HG02798 (cell line): ENCODE measurements at regions not wholly inside any gene's neighbourhood (a gene's known extent, or its start where the extent isn't known, plus 50 kb on each side); places are given as distances from the start of the nearest gene placed in this dataset.

ENCODE experiments used
- ATAC-seq: cut with Tn5 transposase; IDR thresholded peaks from one replicate; pipeline ENCODE4 v1.9.1; 2021; ENCODE audit warnings: mild to moderate bottlenecking; ENCODE audit not compliant: unreplicated experiment, poor library complexity

DNA sequence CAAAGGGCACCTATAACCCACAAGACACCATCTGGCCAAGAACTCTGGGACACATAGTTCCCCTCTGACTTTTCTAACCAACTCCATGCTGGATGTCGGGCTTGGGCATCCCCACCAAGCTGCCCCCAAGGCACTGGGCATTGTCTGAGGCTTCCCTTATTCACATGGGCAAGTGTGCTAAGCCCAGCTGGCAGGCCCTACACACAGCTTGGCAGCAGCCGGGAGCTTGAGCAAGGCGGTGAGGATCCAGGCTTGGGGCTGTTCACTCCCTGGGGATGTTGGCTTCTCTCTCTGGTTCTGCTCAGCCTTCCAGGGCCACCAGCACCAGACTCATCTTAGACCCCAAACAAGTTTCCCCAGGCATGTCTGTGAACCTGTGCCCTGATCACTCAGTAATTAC lies 138.3 kb upstream of the KAZN start:
- ATAC-seq = no peak

DNA sequence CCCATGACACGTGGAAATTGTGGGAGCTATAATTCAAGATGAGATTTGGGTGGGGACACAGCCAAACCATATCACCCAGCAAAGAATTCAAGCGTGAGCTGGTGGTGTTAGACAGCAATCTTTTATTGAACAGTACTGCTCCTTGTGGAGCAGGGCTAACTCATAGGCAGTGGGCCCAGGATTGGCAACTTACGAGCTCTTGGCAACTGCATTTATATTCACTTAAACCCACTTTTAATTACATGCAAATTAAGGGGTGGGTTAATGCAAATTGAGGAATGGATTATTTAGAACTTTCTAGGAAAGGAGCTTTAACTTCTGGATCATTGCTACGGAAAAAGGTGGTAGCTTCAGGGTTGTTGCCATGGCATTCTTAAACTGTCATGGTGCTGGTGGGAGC lies 135.6 kb upstream of the KAZN start:
- no peak for ATAC-seq

DNA sequence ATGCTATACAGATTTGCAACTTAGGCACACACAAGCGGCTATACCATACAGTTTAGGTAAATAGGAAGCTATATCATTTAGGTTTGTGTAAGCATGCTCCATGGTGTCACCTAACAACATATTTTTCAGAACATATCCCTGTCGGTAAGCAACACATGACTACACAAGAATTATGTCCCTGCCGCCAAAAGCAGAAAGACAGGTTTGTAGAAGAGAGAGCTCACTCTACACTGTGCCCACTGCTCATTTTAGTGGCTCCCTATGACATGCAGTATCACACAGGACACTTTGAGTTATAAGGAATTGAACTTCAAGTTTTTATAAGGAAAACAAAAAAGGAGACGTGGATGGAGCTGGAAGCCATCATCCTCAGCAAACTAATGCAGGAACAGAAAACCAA lies 132.5 kb upstream of the KAZN start:
- no peak for ATAC-seq

DNA sequence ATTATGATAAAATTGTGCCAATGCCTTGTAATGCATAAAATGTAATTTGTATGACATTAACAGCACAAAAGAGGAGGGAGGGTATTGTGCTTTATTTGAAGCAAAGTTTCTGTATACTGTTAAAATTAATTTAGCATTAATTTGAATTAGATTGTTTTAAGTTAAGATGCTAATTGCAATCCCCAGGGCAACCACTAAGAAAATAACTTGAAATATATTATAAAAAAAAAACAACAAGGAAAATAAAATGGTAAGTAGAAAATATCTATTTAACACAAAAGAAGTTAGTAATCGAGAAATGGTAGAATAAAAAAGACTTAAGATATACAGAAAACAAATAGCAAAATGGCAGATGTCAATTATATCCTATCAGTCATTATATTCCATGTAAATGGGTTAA lies 131.4 kb upstream of the KAZN start:
- no peak for ATAC-seq

DNA sequence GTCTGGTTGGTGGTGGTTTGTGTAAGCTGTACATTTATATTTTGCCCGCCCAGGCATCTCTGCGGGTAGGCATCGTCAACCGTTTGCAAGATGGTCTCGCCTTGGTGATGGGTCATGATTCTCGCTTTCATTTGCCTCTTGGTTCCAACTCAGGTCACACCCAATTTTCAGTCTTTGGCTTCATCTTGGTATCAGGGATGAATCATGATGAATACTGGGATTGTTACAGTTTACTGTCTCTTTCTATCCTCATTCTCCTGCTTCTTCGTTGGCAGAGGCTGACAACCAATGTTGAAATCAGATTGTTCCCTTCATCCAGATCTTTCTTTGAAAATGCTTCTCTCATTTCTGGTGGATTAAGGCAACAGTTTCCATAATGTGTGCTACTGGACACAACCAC lies 129.7 kb upstream of the KAZN start:
- ATAC-seq = no peak

DNA sequence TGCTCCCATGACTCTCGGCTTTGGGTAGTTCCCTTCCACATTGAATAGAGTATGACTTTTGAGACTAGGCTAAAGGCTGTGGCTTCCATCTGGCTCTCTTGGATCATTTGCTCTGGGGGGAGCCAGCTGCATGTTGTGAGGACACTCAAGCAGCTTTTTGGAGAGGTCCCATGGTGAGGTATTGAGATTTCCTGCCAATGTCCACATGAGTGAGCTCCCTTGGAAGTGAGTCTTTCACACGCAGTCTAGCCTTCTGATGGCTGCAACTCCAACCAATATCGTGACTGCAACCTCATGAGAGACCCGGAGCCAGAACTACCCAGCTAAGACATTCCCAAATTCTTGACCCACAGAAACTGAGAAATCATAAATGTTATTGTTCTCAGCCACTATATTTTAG lies 127.7 kb upstream of the KAZN start:
- ATAC-seq = no peak

DNA sequence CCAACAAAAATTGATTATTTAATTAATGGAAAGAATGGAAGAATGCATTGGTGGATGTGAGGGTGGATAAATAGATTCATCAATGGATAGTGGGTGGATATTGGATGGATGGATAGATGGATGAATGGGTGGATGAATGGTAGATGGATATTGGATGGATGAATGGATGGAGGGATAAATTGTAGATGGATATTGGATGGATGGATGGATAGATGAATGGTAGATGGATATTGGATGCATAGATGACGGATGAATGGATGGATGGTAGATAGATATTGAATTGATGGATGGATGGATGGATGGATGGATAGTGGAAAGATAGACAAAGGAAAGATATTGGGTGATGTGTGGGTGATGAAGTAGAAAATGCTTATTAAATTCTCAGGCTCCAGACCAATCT lies 123.6 kb upstream of the KAZN start:
- no peak for ATAC-seq

DNA sequence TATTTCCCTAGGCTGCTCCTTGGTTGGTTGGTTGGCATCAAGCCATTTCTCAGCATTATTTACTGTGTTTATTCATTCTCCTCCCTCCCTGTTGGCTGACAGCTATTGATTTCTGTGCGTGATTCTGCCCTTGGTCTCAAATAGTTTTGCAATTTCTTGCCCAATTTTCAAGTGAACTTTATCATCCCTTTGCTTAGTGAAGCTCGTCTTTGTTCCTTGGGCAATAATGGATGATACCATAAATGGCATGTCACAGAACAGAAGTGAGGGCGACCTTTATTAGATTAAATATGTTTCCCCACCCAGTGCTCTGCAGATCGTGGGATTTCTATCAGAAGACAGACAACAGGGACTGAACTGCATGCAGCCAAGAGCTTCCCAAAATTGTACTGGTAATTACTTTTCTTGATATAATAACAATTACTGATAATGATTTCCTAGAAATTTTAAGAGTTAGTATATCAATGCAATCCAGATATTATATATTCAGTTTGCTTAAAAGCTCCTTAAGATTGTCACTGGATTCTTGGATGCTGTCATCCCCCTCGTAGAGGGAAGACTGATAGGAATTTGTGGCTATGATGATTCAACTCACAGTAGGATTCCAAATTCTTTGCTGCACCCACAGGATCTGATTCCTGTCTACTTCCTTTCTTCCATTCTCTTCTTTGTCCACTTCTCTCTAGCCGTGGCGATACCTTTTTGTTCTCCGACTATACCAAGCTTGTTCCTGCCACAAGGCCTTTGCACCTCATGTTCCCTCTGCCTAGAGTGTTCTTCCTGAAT lies 122.1 kb upstream of the KAZN start:
- ATAC-seq = no peak

DNA sequence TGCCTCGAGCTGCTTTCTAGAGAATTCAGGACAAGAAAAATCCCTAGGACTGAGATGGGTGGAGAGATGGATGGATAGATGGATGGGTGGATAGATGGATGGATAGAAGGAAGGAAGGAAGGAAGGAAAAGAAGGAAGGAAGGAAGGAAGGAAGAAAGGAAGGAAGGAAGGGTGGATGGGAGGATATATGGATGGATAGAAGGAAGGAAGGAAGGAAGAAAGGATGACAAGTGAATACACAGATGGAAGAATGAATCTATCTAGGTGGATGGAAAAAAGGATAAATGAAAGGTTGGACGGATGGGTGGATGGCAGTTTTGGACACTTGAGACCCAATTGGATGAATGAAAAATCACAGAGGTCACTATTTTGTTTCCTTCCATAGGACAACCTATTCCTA lies 120.4 kb upstream of the KAZN start:
- no peak for ATAC-seq

DNA sequence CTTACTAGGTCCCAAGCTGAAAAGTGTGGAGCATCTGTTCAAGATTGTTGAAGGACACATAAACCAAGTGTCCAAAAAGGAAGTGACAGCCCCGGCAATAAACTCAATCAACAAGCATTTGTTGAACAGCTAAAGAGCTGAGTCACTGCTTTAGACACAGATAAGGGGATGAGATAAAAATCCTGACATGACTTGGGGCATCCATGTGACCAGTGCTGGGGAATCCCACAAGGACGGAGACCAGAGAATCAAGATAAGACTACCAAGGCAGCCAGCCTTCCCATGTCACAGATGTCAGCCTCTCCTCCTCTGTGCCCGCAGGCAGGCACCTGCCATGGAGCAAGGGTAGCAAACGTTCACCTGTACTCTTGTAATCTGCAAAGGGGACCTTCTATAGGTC lies 118.6 kb upstream of the KAZN start:
- no peak for ATAC-seq

DNA sequence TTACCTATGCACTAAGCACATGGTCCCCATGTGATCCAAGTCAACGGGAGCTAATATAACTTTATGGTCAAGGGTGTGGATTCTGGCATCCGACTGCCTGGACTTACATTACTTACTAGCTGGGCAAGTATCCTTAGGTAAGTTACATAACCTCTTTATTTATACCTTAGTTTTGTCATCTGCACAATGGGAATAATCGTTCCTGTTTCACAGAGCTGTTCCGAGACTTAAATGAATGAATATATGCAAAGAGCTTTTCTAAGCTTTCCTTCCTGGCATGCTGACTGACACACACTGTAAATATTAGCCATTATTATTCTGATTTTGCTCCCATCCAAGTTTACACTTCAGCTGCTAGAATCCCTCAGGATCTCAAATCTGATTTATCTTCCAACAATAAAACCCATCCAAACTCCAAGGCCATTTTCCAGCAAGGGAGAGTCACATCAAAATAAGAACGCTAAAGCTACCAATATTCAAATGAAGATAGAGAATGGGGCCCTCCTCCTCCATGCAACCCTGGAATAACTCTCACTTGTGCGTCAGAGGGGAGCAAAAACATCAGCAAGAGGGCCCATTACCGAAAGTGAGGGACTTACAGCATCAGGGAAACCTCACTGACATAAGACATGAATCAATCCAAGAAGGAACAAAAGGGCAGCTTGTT lies 115.6 kb upstream of the KAZN start:
- no peak for ATAC-seq

DNA sequence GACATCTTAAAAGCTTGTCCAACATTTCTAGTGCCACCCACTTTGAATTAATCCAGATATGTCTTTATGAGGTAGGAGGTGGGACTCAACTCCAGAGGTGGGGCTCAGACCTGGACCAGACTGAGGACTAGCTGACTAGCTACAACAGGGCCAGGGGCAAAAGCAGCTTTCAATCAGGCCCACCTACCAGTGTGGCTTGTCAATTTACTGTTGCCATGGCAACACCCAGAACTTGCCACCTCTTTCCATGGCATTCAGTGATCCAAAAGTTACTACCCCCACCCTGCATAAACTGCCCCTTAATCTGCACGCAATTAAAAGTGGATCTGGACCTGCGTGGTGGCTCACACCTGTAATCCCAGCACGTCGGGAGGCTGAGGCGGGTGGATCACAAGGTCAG lies 113.2 kb upstream of the KAZN start:
- ATAC-seq = no peak

DNA sequence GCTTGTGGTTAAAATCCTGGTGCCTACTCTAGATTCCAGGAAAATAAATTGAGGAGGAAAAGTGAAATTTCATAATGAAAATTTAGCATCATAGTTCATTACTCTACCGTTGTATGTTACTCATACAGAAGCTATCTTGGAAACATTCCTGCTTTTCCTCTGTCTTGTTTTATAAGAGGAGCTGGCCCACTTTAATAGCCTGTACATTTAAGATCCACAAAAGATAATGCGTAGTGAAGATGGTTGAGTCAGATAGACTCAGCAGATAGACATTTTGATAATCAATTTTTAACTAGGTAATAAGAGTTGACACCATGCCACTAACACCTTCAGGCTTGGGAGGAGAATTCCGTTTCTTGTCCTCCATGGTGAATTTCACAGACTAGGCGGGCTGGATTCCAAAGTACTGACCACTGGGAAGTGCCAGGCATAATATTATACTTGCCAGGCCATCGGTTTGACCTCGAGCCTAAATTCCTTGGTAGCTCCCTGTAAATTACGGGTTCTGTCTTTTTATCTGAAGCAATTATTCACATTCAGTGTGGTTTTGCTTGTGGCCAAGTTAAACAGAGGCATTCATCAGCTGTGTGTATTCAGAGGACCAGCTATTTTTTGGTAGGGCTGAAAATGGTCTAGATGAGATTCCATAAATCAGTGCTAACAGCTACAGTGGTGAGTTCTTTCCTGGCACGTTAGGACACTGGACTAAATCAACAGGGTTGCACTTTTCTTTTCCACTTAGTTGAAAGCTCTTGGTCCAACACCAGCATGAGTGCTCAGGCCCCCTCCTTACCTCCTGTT lies 111.9 kb upstream of the KAZN start:
- ATAC-seq = no peak

DNA sequence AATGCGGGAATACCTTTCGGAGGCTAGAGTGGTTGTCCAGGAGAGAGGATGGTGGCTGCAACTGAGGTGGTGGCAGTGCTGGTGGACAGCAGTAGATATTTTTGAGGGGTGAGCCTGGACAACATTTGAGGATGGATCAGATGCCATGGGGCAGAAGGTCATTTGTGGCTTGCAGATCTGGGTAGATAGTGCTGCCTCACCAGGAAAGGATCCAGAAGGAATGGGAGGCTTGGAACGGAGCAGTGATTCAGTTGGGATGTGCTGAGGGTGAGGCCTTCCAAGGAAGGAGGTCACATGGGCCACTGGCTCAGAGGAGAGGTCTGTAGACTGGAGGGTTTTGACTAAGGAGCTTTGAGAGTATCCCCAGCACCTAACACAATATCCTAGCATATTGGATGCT lies 110.8 kb upstream of the KAZN start:
- no peak for ATAC-seq

DNA sequence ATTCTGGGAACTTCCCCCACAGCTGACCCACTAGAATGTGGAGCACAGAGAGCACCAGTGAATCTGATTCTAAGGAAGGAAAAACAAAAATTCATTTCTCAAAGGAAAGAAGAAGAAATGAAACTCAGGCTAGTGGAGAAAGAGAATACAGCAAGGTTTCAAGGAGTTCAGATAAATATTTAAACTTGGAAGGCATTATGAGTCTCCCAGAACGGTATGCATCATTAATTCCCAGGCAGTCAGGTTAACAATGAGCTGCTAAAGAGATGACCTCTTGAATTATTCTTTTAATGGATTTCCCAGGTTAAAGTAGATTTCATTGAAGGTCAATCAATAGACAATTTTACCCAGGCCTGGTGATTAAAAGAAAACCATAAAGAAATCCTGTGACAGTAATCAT lies 103.6 kb upstream of the KAZN start:
- no peak for ATAC-seq

DNA sequence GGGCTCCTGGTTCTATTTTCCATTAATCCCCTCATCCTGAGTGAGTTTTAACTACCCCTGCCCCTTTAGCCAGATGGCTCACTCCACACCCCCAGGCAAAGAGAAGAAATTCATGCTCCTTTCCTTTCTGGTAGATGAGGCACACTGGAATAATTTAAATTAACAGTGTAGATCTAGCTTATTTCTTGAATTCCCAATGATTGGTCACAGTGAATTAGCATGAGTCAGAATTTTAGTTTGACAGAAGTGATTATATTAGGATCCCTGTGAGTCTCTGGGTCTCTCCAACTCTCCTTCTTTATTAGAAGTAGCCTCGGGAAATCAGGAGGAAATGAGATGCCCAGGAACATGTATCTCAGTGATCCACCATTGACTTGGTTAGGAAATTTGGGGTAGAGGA lies 103.1 kb upstream of the KAZN start:
- ATAC-seq = no peak

DNA sequence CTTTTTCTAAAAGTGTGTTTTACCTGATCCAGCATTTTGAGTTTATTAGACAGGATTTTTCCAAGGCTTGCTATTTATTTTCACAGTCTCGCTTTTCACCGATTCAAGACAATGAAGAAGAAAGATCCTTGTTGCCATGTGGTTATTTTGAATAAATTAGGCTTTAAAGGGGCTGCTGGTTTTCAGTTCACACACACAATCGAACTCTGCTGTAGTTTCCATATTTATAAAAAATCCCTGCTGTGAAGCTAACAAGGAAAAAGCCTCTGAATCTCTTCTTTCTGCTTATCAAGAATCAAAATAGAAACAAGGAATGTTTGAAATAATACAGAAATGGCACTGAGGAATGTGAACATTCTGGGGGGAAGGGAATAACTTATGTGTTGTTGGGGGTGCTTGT lies 102.5 kb upstream of the KAZN start:
- no peak for ATAC-seq

DNA sequence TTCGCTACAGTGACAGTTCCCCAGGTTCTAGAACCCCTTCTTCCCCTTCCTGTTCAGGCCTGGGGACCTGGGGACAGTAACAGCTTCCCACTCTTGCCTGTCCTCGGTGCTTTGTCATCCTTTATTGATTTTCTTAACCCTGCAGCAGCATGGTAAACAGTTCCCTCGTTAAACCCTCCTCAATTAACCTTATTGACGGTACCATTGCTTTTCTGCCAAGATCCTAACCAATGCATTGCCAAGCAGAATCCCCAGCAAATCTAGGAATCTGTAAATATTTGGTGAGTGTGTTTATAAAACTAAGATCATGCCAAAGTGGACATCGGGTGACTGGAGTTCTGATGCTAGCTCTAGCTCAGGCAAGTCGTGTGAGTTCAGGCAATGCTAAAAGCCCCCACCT lies 99.6 kb upstream of the KAZN start:
- ATAC-seq = no peak

DNA sequence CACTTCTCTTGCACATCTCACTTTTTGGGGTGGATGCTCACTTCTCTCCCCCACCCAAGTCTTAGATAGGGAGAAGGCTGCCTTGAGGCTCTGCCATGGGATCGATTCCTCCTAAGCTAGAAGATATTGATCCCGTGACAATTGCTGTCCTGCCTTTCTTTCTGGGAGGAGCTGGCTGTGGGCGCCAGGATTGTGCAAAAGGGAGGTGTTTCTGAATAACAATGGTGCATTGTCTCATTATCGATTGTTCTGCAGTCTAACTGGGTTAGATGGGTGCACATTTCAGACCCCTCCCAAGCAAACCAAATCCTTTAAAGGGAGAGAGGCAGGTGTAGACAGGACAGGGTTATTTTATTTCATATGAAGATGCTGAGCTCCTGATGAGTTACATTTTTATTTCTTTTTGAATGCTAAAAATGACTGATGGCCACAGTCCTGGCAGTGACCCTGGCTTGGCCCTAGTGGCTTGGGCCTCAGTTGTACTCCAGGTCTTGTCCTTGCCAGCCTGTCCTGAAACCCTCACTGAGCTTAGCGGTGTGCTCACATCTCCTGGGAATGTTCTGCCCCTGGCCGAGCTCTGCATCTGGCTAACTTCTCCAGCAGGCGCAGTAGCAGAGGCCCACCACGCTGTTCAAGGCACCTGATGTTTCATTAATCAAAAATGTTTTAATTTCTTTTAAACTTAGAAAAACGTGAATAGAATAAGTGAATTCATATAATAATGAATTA lies 99.0 kb upstream of the KAZN start:
- no peak for ATAC-seq

DNA sequence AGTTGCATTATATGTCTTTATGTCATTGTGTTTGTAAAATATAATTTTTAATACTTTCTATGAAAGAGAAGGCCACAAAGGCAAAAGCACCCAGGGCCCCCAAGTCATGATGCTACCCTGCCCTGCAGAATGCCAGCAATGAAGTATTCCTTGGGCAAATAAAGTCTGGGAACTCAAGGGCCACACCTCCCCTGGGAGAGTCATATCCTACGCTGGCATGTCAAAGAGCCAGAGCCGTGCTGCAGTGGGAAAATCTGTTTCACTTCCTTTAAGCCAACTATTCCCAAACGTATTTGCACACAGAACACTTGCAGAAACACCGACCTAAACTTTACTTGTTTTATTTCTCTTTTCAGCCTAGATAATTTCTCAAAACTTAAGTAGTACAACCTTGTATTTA lies 98.4 kb upstream of the KAZN start:
- no peak for ATAC-seq

DNA sequence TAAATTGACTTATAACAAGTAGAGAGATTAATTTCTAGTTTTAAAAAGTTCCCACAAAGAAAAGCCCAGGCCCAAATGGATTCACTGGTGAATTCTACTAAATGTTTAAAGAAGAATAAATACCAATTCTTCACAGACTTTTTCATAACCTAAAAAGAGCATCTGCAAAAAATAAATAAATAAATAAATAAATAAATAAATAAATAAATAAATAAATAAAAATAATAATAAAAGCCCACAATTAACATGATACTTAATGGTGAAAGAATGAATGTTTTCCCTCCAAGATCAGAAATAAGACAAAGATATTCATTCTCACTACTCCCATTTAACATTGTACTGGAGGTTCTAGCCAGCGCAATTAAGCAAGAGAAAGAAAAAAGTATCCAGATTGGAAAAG lies 97.6 kb upstream of the KAZN start:
- no peak for ATAC-seq
